ENCODE measurements at regions not wholly inside any gene's neighbourhood (a gene's known extent, or its start where the extent isn't known, plus 50 kb on each side); places are given as distances from the start of the nearest gene placed in this dataset.

DNA sequence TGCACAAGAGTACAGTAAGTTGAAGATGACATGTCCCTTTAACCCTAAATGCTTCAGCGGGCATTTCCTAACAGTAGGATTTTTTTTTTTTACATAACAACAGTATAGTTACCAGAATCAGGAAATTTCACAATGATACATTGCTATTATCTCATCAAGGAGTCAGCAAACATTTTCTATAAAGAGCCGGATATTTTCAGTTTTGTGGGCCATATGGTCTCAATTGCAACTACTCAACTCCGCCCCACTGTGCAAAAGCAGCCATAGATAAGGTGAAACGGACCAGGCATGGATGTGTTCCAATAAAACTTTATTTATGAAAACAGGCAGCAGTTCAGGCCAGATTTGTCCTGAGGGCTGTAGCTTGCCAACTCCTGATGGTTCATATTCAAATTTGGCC, 130.6 kb downstream of the SMAD6 start:
- no peak for DNase-seq

- no peak for DNase-seq
Measured at GRCh38 chr15:66833371-66833770, 131.3 kb downstream of the SMAD6 start.

GRCh38 chr15:66833803-66834202, 131.8 kb downstream of the SMAD6 start:
- DNase-seq = no peak

DNA sequence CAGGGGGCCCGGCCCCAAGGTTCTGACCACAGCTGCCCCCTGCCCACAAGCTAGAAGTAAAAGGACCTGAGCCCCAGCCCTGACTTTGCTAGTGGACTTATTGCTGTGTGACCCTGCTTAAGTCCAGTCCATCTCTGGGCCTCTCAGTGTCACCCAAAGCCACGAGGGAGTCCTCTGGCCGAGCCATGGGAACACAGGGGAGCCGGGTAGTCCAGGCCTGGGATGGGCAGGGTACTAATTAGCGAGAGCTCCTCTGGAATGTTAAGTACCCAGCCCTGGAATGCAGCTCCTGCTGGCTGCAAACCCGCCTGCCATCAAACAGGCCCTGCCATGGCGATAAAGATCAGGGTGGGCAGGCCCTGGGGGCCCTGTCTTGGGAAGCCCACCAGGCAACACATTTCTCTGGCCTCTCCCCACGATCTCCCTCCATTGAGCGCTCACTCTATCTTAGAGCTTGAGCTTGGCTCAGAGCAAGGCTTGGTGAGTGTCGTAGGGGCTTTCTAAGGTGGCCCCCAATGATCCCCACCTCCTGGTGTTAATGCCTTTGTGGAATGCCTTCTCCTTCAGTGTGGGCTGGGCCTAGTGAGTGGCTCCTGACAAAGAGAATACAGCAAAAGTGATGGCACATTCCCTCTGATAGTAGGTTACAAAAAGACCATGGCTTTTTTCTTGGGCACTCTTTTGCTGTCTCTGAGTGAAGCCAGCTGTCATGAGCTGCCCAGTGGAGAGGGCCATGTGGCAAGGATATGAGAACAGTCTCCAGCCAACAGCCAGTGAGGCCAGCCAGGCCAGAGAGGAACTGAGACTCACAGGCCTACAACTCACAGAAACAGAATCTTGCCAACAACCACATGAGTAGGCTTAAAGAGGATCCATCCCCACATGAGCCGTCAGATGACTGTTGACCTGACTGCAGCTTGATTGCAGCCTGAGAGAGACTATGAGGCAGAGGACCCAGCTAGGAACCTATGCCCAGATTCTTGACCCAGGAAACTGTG, 133.1 kb downstream of the SMAD6 start:
- DNase-seq = no peak

DNA sequence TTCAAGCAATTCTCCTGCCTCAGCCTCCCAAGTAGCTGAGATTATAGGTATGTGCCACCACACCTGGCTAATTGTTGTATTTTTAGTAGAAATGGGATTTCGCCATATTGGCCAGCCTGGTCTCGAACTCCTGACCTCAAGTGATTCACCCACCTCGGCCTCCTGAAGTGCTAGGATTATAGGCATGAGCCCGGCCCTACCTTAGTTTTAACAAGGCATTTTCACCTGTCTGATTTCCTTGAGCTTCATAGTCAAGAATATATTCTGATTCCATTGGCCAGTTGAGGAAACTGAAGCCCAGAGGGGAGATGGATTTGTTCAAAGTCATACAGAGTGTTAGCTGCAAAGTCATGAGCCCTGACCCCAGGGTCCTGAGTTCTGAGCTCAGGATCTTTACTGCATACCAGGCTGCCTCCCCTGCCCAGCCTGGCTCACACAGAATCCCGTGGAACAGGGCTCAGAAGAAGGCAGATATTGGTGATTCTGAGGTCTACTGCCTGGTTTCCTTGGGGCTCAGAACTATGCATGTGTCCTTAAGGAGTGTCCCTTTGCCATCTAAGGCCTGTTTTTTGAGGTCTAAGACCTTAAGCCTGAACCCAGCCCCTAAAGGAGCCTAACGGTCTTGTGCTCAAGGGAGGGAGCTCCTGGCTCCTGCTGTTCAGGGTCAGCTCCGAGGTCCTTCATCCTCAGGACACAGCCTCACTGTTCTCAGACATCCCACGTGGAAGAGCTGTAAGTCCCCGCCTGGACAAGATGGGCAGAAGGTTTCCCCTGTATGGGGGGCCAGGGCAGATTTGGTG, 134.4 kb downstream of the SMAD6 start:
- no peak for DNase-seq

DNA sequence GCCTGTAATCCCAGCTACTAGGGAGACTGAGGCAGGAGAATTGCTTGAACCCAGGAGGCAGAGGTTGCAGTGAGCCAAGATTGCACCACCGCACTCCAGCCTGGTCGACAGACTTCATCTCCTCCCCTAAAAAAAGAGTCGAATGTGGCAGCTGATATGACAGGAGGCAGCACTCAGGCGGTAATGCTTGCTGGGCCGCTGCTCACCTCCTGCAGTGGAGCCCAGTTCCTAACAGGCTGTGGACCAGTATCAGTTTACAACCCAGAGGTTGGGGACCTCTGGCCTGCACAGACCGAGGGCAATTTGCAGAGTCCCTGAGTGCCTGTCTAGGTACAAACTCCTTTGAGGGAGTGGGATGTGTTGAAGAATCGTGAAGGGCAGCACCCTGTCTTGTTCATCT, 136.2 kb downstream of the SMAD6 start:
- no peak for DNase-seq

- no peak for DNase-seq
Measured at GRCh38 chr15:66838671-66839239, 136.7 kb downstream of the SMAD6 start.

DNA sequence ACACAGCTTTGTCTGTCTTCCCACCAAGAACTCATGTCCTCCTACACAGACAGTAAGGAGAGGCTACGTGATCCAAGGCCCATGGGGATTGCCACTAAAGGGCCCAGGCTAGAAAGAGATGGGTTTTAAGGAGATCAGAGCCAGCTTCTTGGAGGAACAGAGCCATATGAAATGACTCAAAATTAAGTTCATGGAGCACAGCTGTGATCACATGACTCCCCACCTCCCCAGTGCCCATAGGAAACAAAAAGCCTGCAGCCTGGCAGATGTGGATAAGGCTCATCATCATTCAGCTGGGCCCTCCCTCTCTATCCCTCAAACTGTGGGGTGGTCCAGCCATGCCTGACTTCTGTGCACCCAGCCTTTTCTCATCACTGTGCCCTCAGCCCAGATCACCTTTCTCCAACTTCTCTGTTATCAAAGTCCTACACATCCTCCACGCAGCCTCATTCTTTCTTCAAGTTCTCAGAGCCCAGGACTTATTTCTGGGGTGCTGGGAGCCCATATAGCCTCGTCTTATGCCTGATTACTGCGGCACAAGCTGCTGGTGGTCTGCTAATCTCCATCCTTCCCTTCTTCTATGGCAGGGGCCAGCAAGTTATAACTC, 137.6 kb downstream of the SMAD6 start:
- no peak for DNase-seq

GRCh38 chr15:66840615-66841390, 138.8 kb downstream of the SMAD6 start:
- DNase-seq = no peak

- no peak for DNase-seq
Measured at GRCh38 chr15:66841953-66842681, 140.1 kb downstream of the SMAD6 start.

GRCh38 chr15:66842710-66843441, 140.8 kb downstream of the SMAD6 start:
- DNase-seq = no peak

DNA sequence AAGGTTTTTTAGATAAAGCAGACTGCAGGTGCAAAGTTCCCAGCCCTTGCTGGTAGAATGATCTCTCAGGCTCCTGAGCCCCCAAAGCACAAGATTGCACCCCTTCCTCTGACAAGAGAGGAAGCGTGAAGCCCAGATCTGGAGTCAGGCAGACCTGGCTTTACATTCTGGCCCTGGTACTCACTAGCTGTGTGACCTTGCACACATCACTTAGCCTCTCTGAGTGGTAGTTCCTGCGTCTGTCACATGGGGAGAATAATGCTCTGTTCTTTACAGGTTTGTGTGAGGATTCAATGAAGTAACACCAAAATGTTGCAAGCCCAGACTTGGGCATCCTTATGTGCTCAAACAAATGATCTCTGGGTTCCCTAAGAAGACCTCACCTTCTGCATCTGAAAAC, 141.5 kb downstream of the SMAD6 start:
- DNase-seq = no peak

GRCh38 chr15:66844041-66844746, 142.2 kb downstream of the SMAD6 start:
- DNase-seq = no peak

DNA sequence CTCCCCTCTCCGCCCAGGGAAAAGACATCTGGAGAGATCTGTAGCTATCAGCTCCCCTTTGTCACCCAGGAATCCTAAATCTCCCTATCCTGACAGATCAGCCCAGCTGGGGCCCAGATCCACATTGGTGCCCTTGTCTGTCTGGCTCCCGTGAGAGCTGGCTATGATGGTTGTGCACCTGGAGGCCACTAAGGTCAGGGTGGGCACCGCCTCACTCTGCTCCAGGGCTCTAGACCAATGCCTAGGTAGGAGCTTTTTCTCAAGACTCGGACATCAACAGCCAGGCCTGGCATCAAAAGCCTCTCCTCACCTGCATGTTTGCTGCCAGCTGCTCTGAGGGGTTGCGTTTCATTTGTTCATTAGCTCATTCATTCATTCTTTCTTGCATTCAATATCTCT, 142.7 kb downstream of the SMAD6 start:
- DNase-seq = no peak

GRCh38 chr15:66845266-66845785, 143.3 kb downstream of the SMAD6 start:
- no peak for DNase-seq

- no peak for DNase-seq
Measured at GRCh38 chr15:66846031-66846430, 144.0 kb downstream of the SMAD6 start.

GRCh38 chr15:66846811-66847210, 144.8 kb downstream of the SMAD6 start:
- no peak for DNase-seq

- no peak for DNase-seq
Measured at GRCh38 chr15:66847565-66847991, 145.5 kb downstream of the SMAD6 start.

DNA sequence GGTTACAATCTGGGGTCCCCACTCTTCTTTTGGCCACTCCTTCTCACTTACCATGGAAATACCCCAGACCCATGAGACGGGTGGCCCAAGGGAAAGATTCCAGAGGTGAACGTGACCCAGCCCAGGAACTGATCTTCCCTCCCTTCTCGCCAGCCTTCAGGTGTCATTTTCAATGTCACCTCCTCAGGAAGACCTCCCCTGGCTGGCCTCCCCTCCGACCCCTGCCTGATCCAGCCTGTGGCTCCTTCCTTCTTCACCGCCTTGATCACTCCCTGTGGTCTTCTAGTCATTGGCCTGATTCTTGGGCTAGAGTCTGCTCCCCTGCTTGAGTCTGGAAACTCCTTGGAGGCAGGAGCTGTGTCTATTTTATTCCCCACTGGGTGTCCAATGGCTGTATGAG, 146.1 kb downstream of the SMAD6 start:
- DNase-seq = no peak

Measured in GDM1 (cell line).